Adrenal gland (tissue), 9 donors: ENCODE measurements at regions not wholly inside any gene's neighbourhood (a gene's known extent, or its start where the extent isn't known, plus 50 kb on each side); places are given as distances from the start of the nearest gene placed in this dataset.

Source experiments
- DNase-seq, 7 donors: peaks; one replicate each; pipeline ENCODE4 v3.0.0-alpha.2; 2019 to 2020
- H3K27ac ChIP-seq, 5 donors: fragments of 200-600 bp; sonication (generic) in 4 of 5; 1 replicate in 3 of 5; 2 replicates in 2 of 5; pipeline versions ENCODE4 v1.5.1 to v1.8.0; 2016 to 2020; ENCODE audit warnings: mild to moderate bottlenecking in 1 of 5
- H3K27me3 ChIP-seq: fragments of 200-600 bp; 2 replicates; pipeline ENCODE4 v1.8.0; 2021
- H3K36me3 ChIP-seq, 2 donors: fragments of 200-600 bp; replicated peaks in 1 of 2; 1 replicate in 1 of 2; 2 replicates in 1 of 2; pipeline versions ENCODE4 v1.5.1 to v1.8.0; 2018 to 2022
- H3K4me1 ChIP-seq, 2 donors: fragments of 200-600 bp; replicated peaks in 1 of 2; 1 replicate in 1 of 2; 2 replicates in 1 of 2; pipeline versions ENCODE4 v1.5.1 to v1.8.0; 2018 to 2021
- H3K4me3 ChIP-seq, 4 donors: fragments of 200-600 bp; sonication (generic) in 3 of 4; one replicate each; pipeline ENCODE4 v1.5.1; 2016 to 2018
- H3K9me3 ChIP-seq, 3 donors: fragments of 200-600 bp; sonication (generic) in 1 of 3; replicated peaks in 1 of 3; 1 replicate in 2 of 3; 2 replicates in 1 of 3; pipeline versions ENCODE4 v1.5.1 to v1.8.0; 2016 to 2021
- CTCF ChIP-seq, 6 experiments: fragments of 450-650 bp in 4 of 6; fragments of 200-600 bp in 2 of 6; sonication (generic) in 1 of 6; IDR thresholded peaks; 1 replicate in 5 of 6; 2 replicates in 1 of 6; pipeline versions ENCODE4 v1.5.1 to v1.8.0; 2016 to 2021; ENCODE audit warnings: antibody characterized with exemption in 6 of 6, mild to moderate bottlenecking in 2 of 6, moderate library complexity in 1 of 6
- POLR2A ChIP-seq, 2 donors: fragments of 450-650 bp; IDR thresholded peaks; one replicate each; pipeline ENCODE4 v1.6.1; 2017; ENCODE audit warnings: antibody characterized with exemption in 2 of 2, mild to moderate bottlenecking in 2 of 2, moderate library complexity in 1 of 2
- WGBS, 4 donors: extraction: QIAGEN DNeasy Blood & Tissue Kit in 2 of 4; methylation state at CpG; one replicate each; pipeline versions ENCODE4 v1.1.5 to v1.1.7; 2013 to 2017; 5-methylcytosine and 5-hydroxymethylcytosine counted together
- intact Hi-C, 2 donors: fragments of 100-400 bp; cut with DNase I; formaldehyde crosslinking; loops; one replicate each; pipeline versions ENCODE4 v1.14.1 to v1.15.0; 2022 to 2023
- donor health status: healthy with polysubstance abuse.
- donor health status: Bipolar disorder and iron deficiency.
- donor health status: DM: yes; HTN: yes; CAD: no.
- donor health status: DM: no; HTN: no; CAD: no.
- donor health status: DM: no; HTN: no; CAD: no.

GRCh38 chr3:152113413-152113812, 155.3 kb upstream of the MBNL1 start:
- Histone ChIP-seq H3K9me3 (no peaks in the 10 kb centered on the region), H3K27ac (no peak overlapping the region), H3K36me3 (no peaks in the 10 kb centered on the region), H3K4me3 (no peak overlapping the region), H3K4me1 (no peaks in the 10 kb centered on the region), H3K27me3 (no peaks in the 10 kb centered on the region)
- no peak for TF ChIP-seq CTCF (IDR thresholded peaks at IDR 0.05)
- 92 to 100% (median 94%) methylated on average over 1 of the region's 1 CpG for WGBS, 4 donors
- intact Hi-C loops = no loop called here
- no peak for DNase-seq

GRCh38 chr3:152113992-152114651, 154.6 kb upstream of the MBNL1 start:
- H3K27ac ChIP-seq = no peak overlapping the region
- TF ChIP-seq CTCF (IDR thresholded peaks at IDR 0.05) (no peak), POLR2A (IDR thresholded peaks at IDR 0.05) (no peak)
- DNase-seq = no peak

GRCh38 chr3:152120601-152121269, 148.0 kb upstream of the MBNL1 start:
- Histone ChIP-seq H3K4me3 (no peak overlapping the region), H3K27ac (no peak overlapping the region), H3K9me3 (no peaks in the 10 kb centered on the region), H3K36me3 (no peaks in the 10 kb centered on the region), H3K27me3 (no peaks in the 10 kb centered on the region), H3K4me1 (no peaks in the 10 kb centered on the region)
- intact Hi-C loops = no loop called here
- no peak for DNase-seq
- WGBS, 4 donors = 81 to 88% (median 86%) methylated on average over 2 of the region's 2 CpGs
- TF ChIP-seq CTCF (IDR thresholded peaks at IDR 0.05) (no peak), POLR2A (IDR thresholded peaks at IDR 0.05) (no peak)

More at GRCh38 chr3:152113992-152114651, 154.6 kb upstream of the MBNL1 start:
- WGBS, 4 donors = 82 to 93% (median 88%) methylated on average over 2 of the region's 2 CpGs
- H3K9me3 ChIP-seq = no peaks in the 10 kb centered on the region
- H3K36me3 ChIP-seq = no peaks in the 10 kb centered on the region
- no peak overlapping the region for H3K4me3 ChIP-seq
- intact Hi-C loops = no loop called here
- no peaks in the 10 kb centered on the region for H3K27me3 ChIP-seq
- H3K4me1 ChIP-seq = no peaks in the 10 kb centered on the region

GRCh38 chr3:152121270-152121636, 147.5 kb upstream of the MBNL1 start:
- no peak for DNase-seq
- H3K27ac ChIP-seq = no peak overlapping the region
- no peaks in the 10 kb centered on the region for H3K27me3 ChIP-seq
- 35 to 66% (median 56%) methylated on average over 1 of the region's 1 CpG for WGBS, 4 donors
- intact Hi-C loops = no loop called here
- H3K36me3 ChIP-seq = no peaks in the 10 kb centered on the region
- no peaks in the 10 kb centered on the region for H3K4me1 ChIP-seq
- H3K9me3 ChIP-seq = no peaks in the 10 kb centered on the region
- TF ChIP-seq CTCF (IDR thresholded peaks at IDR 0.05) (no peak), POLR2A (IDR thresholded peaks at IDR 0.05) (no peak)
- H3K4me3 ChIP-seq = no peak overlapping the region
